Renal cortical epithelial cell (primary cell): ENCODE measurements at regions not wholly inside any gene's neighbourhood (a gene's known extent, or its start where the extent isn't known, plus 50 kb on each side); places are given as distances from the start of the nearest gene placed in this dataset.
A peak's percentile ranks its signal among the peaks of the same experiment; 100 is the strongest.
"Not testable (repeated sequence)": the region's sequence is repeated elsewhere in the genome, so short reads cannot be mapped to it uniquely, and the experiment has no call there.

ENCODE experiments used
- DNase-seq: peaks from one replicate; pipeline ENCODE4 v3.0.0-alpha.2; 2011; ENCODE audit warnings: low read depth

DNA sequence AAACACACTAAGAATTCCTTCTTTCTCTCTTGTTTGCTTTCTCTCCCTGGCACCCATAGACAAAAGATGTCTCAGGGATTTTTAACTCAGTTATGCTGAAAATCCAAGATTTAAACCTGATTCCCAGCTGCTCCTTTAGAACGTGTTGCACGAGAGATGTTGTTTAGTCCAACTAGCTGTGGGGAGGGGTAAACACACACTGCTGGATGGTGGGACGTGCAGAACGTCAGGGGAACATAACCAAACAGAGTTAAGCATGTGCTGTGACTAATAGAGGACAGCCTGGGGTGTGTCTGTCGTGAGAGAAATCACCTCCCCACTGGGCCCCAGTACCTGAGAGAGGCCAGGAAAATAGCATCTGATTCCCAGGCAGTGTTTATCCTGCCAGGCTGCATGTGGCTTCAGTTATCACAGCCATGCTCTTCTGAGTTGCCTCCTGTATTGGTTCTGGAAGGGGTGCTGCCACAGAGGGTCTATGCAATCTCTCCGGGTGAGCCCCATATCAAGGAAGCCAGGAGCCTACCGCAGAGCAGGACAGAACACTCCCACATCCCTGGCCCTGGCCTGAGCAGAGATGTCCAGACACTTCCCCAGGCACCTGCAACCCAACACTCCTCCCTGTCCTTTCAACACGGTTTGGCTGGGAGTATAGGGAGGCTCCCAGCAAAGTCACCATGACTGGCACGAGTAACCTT, 112.7 kb upstream of the EGLN3 start:
- no peak for DNase-seq

DNA sequence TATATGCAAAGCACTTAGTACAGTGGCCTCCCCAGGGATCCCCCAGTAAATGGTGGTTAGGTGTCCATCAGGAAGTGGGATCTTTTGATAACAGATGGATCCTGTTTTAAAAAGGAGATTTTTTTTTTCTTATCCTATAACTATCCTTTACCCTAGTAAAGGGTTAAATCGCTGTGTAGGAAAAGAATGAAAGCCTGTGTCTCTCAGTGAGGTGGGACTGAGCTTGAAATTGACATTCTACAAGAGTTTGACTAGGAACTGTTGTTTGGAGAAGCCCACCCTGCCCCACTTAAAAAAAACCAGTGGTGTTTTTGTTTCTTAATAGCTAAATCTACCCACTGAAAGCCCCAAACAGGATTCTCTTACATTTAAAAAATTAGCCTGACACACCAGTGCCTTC, 112.2 kb upstream of the EGLN3 start:
- DNase-seq: no peak

DNA sequence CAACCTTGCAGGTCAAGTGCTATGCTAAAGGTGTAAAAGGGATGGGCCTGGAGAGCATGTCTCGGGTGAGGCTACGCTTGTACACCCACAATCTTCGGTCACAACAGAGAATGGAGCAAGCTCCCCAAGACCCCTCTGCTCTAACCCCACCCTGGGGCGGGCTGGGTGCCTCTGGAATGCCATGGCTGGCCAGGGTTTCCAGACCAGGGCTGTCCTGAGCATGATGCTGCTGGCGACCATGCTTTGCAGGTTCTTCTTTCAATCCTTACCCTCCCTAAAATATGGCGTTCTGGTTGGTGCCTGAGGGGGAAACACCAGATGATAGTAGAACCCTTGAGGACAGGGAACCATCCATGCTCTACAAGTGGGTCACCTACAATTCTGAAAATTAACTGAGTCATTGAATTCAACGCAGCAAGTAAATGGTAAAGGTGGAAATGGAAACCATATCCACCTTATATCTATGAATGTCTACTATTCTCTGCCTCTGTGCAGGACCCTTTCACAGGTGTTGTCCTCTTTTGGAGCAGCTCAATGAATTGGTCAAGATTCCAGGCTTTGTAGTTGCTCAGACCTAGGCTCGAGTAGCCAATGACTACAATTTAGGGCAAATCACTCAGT, 111.6 kb upstream of the EGLN3 start:
- no peak for DNase-seq

DNA sequence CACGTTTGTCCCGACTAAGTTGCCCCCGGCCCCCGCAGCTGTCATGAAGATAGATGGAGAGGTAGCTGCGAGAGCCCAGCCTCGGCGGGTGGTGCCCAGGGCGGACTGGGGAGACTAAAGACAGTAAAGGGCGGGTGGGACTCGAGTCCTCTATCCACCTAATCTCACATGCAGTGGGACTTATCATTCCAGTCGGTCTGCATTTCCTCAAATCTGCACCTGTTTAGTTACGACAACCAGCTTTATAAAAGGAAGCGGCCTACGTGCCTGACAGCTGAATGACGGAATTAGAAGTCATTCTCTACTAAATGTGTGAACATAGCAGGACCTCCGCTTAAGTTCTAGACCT, 109.8 kb upstream of the EGLN3 start:
- no peak for DNase-seq

DNA sequence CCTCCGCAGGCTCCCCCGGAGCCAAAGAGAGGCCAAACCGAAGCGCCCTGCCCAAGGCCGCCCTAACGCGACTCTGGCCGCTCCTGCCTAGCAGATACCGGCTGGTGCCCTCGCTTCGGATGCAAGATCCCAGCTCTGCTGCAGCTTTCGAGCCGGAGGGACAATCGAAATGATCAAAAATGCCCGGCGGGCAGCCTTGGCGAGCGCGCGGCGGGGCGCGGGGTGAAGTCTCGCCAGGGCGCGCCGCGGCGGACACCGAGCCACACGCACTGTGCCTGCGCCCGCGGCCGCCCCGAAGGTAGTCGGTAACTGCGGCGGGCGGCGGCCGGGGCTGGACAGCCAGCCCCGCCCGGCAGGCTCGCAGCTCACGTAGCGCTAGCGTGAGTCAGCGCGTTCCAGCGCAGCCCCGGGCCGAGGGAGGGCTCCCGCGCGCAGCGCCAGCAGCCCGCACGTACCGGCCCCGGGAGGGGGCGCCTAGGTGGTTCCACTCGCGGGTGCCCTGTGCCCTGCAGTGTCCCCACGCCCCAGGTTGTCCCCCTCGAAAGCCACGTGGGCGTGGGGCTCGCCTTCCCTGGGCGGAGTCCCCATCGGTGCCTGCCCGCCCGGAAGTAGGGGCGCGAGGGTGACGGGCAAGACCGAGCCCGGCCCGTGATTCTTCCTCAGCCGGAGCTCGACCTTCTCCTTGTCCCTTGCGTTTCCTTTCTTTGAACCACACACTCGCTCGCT, 109.2 kb upstream of the EGLN3 start:
- peak; percentile 49 for DNase-seq

DNA sequence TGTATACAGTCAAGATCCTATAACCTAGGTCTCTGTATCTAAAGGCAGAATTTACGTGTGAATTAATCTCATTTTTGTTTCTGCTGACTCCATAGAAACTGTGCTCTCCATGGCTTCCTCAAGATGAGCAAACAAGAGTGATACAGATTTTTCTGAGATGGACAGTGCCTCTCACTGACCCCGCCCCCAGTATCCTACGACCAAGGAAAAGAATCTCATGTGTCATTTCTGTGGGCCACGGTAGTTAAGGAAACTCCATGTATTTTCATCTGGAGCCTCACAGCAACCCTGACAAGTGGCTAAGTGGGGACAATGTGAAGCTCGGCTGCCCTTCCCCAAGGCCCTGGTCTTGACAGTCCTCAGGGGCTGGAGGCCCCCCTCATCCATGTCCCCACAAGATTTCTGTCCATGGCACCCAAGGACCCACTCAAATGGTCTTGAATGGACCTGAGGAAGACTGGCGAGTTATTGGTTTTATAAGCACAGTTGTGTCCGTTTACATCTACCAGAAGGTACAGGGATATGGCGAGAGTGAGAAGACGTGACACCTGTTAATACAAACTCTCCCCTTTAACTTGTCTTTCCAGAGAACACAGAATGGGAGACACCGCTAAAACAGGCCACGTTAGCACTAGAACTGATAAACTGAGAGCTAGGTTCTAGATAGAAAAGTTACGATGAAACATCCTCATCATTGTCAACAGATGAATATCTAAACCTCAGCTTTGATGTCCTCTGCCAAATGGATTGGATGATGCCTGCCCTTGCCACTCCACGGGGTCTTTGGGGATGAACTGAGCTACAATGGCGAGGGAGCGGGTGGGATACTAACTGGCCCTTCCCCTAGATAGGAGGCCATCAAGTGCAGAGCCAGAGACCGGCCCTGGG, 108.4 kb upstream of the EGLN3 start:
- DNase-seq: no peak

DNA sequence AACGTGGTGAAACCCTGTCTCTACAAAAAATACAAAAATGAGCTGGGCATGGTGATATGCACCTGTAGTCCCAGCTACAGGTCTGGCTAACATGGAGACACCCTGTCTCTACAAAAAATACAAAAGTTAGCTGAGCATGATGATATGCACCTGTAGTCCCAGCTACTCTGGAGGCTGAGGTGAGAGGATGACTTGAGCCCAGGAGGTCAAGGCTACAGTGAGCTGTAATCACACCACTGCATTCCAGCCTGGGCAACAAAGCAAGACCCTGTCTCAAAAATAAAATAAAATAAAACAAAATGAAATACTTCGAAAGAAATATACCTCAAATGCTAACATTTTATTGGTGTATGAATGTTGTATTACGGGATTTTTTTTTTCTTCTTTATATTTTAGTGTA, 107.6 kb upstream of the EGLN3 start:
- DNase-seq: no peak

DNA sequence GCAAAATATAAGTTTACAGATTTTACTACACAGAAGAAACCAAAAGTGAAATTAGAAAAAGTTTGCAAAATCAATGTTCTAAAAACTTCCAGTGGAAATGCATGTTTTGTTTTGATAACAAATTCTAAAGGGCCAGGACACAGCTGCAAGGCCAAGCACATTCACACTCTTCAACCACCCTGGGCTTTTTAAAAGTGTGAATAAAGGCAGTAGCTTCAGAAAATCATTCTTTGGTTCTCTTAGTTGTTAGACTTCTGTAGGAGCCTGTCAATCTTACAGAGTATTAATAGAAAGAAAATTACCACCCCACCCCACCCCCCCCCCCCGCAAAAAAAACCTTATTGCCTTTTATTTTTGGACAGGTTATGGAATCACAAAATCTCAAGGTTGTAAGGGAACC, 105.2 kb upstream of the EGLN3 start:
- DNase-seq: no peak

DNA sequence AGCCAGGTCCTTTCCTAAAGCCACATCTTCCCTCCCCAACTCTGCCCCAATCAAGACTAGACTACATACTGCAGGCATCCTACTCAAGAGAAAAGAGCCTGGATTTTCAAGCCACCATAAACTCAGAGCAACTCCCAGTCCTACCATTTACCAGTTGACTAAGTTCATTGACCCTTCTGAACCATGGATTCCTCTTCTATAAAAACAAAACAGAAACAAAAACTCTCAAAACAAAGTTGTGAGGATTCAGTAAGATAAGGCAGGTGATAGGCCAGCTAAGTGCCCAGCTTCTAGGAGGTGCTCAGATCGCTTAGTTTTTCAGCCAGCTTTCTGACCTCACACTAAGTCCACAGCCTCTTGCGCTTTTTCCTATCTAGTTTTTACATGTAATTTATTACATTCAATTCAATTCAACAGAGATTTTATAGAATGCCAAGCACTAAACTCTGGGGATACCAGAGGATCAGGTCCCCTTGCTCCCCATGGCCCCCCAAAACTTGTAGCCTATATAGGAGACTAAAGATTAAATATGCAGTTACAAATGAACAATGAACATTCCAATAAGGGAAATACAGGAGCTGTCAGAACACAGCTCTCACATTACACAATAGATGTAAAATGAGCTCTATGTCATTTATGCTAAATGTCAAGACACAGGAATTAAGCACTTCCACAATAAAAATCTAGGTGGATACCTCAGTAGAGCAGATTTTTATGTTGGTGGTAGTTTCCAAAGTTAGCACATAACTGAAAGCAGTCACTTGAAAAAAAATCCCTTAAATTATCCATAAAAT, 104.5 kb upstream of the EGLN3 start:
- peak; percentile 29 for DNase-seq

DNA sequence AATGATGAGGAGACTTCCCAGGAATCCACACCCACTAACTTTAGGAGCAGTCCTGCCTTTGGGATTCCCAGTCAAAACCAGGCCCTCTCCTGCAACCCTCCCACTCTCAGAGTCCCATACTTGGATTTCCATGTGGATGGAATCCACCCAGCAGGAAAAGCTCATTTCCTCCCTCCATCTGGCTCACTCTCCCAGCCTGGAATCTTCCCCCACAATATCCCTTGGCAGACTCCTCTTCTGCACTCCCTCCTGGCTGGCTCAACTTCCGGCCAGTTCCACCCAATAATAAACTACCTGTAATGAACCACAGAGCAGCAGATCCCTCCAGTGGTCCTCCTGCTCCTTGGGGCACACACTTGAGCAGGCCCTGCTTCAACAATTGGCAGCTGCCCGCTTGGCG, 102.8 kb upstream of the EGLN3 start:
- DNase-seq: peak; percentile 32

DNA sequence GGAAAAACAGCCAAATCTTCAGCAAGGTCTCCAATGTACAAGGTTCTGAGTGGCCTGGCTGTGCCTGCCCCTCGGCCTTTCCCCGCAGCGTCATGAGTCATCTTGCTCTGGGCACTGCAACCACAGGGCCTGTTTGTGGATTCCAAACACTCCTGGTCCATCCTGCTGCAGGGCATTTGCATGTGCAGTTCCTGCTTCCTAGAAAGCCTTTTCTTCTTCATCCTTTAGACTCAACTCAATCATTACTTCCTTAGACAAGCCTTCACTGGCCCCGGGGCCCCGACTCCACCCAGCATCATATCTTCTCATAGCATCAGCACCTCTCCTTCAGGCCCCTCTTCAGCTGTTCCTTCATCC, 101.8 kb upstream of the EGLN3 start:
- peak; percentile 87 for DNase-seq

DNA sequence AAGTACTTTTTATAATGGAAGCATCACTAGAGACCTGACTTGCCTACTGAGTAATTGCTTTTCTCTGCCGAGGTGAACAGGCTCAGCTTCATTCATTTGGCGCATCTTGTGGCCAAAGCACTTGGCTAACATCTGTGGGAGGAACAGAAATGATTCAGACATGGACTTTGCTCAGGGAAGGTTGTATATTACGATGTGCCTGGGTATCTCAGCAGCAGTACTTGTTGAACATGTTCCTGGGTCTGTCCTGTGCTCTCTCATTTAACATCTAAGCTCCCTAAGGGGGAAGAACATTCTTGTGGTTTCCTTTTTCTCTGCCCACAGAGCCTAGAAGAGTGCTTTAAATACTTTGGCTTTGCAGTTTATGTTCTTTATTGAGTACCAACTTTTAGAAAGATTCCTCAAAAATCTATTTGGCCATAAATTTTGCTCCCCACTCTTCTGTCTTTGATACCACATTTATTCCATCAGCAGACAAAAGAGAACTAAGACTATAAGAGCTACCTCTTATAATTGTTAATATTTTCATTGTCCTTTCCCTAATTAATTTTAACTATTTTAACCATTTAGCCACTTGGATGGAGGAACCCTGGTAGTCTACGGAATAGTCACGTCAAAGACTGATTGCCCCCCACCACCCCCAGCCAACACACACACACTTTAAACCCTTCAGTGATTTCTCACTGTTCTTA, 101.2 kb upstream of the EGLN3 start:
- peak; percentile 97 for DNase-seq

DNA sequence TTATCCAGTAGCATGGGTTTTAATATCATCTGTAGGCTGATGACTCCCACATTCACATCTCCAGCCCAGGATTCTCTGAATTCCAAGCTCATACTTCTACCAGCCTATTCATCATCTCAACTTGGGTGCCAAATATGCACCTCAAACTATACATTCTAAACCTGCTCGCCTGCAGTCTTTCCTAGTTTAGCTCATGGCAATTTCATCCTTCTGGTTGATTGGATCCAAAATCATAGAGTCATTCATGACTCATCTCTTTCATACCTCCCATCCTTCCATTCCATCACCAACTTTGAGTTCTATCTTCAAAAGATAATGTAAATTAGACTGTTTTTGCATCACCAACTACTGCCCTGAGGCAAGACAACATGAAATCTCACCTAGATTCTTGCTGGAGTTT, 99.7 kb upstream of the EGLN3 start:
- DNase-seq: no peak

DNA sequence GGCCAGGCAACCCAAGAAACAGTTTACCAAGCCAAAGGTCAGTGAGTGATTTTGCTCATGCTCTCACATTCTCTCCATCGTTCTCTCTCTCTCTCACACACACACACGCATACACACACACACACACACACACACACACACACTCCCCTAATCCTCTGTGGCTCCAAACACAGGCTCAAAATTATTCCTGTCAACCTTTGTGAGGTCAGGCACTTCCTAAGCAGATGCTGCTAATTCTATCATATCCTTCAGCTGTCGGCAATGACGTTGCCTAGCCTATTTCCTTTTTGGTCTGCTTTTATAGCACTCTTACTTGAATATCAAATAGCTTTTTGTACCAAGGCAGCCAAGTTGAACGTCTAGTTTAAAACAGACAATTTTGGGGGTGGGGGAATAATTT, 98.9 kb upstream of the EGLN3 start:
- DNase-seq: no peak

DNA sequence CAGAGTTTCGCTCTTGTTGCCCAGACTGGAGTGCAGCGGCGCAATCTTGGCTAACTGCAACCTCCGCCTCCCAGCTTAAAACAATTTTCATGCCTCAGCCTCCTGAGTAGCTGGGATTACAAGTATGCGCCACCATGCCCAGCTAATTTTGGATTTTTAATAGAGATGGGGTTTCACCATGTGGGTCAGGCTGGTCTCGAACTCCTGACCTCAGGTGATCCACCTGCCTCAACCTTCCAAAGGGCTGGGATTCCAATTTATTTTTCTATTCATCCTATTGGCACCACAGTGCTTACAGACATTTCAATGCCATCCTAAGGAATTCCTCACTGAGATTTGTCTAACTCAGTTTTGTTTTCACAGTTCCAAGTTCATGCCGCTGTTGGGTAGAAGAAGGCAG, 98.3 kb upstream of the EGLN3 start:
- DNase-seq: not testable (repeated sequence)

DNA sequence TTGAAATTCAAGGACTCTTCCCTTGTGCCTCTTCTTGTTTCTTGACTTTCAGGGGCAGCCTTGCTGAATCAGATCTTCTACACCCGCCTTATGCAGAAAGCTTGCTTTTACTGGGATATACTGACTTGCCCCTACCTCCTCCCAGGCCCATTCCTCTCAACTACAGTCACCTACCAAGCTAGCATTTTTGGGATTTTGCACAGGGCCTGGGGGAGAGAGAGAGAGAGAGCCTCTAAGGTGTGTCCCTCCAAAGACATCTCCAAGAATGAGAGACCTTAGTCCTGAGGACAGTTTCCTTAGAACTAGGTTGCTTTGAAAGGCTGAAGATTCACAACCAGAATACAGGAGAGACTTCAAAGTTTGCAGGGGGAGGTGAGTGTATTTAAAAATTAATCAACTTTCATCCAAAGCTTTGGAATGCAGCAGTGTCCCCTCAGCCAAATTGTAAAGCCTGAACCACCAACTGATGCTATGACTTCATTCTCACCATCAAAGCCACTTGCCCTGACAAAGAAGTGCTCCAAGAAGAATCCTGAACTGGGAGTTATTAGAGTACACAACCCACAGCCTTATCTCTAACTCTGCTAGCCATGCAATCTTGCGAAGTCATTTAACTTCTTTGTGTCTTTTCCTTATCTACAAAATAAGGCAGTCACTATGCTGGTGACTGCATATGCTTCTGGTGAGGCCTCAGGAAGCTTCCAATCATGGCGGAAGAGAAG, 96.1 kb upstream of the EGLN3 start:
- no peak for DNase-seq

DNA sequence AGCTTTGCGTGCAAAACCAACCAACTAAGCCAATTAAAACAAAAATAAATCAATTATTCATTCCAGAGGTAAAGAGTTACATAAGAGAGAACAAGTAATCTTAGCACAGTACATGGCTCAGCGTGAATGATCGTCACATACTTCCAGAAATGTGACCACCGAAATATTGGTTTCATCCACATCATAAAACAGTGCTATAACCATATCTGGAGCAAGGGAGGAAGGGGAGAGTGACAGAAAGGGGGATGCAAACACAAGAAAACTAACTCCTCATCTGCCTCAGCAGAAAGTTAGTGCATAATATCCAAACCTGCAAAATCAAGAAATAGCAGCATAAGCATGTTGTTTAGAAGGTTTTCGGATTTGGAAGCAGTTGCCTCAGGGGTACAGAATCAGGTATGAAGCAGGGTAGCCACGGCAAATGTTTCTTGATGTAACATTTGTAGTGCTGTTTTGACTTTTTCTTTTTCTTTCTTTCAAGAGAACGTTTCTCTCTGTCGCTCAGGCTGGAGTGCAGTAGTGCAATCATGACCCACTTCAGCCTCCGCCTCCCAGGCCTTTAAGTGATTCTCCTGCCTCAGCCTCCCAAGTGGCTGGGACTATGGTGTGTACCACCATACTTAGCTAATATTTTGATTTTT, 93.9 kb upstream of the EGLN3 start:
- DNase-seq: no peak

DNA sequence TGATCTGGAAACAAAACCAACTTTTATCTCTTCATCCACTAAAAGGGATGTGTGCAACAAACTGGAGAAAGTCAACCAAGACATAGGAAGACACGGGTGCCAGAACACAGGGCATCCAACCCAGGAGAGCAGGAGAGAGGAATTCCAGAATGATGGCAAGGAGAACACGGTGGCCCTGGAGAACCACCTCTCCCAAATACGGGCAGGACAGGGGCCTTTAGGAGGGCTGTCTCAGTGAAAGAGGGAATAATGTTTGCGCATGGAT, 93.4 kb upstream of the EGLN3 start:
- DNase-seq: no peak

DNA sequence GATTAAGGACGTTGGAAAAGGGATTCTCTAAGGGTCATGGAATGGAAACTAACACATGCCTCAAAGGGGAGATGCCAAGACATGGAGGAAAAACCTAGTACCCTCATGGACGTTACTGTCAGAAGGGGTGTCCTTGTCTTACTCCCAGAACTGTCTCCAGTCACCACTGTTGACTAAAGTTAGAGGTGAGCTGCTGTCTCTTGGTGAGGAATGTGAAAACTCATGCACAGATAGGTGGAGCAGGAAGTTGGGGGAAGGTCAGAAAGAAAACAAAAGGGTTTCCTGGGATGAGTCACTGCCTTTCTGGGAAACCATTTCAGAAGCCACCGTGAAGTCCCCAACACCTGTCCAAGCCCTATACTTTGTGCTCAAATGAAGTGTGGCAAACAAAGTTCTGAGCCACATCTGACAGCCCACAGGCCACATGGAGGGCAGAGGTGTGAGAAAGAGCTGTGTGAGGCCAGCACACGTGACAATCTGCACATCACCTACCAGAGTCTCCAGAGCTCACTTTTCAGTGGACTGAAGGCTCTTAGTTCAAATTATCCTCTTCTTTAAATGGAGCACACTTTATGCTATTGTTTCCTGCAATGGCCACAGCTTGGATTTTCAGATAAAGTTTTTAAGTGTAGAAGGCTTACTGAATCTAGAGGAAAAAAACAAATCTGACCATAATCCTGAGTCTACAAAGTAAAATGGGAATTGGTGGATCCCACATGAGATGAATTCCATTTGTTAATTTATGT, 92.9 kb upstream of the EGLN3 start:
- peak; percentile 85 for DNase-seq
